KBM-7 (cell line): ENCODE measurements at regions not wholly inside any gene's neighbourhood (a gene's known extent, or its start where the extent isn't known, plus 50 kb on each side); places are given as distances from the start of the nearest gene placed in this dataset.

ENCODE experiments used
- DNase-seq: peaks from one replicate; pipeline ENCODE4 v3.0.0-alpha.2; 2015
- in situ Hi-C: fragments of 300-500 bp; cut with MboI; formaldehyde crosslinking; loops from 2 replicates; pipeline ENCODE4 v1.14.3; 2020; ENCODE audit warnings: low sequenced_read_pairs, low pct_unique_long_range_greater_than_20kb, mixed read lengths

DNA sequence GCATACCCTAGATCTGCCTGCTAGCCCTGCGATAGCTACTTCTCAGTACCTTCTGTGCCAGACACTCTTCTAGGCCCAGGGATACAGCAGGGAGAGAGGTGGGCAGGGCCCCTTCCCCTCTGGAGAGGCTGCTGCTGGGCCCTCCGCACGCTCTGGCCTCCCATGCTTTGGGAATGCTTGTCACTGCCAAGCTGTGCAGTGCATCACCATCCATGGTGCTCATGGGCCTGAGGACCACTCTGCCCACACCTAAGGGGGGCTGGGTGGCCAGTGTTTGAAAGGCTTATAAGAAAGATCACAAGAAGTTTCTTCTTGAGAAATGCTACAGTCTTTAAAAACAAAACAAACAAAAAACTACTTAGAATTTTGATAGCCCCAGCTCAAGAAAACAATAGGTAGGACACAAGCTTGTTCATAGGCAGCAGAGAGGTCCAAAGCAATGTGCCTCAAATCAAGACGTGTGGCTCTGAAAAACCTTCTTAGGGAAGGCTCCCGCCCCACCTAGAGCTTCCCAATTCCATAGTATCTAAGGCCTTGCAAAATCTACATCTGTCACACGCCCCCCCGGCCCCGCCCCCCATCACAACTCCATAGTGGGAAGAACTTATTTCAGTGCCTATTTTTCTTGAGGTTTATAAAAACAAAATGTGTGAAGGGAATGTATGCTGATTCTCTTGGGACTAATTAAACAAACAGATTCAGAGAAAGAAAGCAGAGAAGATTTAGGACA is 145.8 kb downstream of the TM9SF2 start:
- no peak for DNase-seq
- in situ Hi-C loops = no loop called here

DNA sequence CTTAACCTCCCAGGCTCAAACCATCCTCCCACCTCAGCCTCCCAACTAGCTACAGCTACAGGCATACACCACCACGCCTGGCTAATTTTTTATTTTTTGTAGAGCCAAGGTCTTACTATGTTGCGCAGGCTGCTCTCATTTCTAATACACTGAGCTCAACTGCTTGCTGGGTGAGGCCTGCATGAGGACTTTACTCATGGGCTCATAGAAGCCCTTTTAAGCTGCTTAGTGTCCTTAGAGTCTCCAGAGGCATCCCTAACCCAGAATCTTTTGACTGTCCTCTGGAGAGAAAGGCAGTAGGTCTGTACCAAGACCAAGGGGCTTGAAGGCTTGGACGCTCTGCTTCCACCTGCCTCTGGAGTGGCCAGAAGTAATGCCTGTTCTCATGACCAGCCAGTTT is 141.6 kb downstream of the TM9SF2 start:
- no peak for DNase-seq
- in situ Hi-C loops = no loop called here

- no peak for DNase-seq
- in situ Hi-C loops = no loop called here
These were observed 140.7 kb downstream of the TM9SF2 start for GRCh38 chr13:99642006-99642405.

DNA sequence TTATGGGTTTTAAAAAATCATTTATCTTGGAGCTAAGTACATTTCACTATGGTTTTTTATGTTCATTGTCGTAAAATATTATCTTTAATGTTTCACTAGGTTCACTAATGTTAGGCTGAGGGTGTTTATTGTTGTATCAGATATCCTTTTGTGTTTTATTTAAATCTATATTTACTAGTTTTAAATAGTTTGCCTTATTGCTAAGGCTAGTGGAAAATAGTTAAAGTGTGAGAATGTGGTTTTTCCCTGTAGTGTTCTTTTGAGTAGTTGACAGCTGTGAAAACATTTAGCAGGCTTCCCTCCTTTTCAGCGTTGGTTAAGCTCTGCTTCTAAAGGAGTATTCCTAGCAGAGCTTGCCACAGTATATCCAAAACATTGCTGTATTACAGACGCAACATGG is 139.0 kb downstream of the TM9SF2 start:
- DNase-seq = no peak
- in situ Hi-C loops = no loop called here

DNA sequence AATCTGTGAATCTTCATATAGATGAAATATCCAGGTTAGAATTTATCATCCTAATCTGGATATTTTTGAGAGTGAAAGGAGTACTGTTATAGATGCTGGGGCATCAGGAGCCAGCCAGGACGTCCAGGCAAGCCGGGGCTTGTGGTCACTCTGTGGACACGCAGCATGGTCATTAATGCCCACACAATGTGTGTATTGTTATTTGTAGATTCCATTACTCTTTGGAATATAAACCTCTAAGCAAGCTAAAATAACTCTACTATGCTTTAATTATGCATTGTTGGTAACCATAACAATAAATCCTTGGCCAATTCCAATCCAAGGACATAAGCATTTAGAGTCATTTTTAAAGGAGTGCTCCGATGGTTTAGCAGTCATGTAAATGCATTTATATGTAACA is 137.9 kb downstream of the TM9SF2 start:
- in situ Hi-C loops = no loop called here
- DNase-seq = no peak

DNA sequence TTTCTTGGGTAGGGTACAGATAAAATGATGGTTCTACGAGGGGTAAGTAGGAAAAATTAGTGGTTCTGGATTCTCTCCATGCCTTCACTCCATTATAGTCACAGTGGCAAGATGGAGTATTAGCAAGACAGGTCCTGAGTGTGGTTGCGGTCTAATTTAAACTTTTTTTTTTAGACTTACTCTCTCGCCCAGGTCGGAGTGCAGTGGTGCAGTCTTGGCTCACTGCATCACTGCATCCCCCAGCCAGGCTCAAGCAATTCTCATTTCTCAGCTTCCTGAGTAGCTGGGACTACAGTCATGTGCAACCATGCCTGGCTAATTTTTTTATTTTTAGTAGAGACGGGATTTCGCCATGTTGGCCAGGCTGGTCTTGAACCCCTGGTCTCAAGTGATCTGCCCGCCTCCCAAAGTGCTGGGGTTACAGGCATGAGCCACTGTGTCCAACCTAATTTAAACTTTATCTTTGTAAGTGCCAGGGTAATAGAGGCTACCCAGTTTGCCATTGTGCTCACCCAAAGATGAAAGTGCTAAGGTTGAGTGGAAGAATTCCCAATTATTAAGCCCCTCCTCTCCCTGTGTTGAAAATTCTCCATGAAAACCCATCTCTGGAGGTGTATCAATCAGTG is 135.6 kb downstream of the TM9SF2 start:
- in situ Hi-C loops = no loop called here
- DNase-seq = no peak

DNA sequence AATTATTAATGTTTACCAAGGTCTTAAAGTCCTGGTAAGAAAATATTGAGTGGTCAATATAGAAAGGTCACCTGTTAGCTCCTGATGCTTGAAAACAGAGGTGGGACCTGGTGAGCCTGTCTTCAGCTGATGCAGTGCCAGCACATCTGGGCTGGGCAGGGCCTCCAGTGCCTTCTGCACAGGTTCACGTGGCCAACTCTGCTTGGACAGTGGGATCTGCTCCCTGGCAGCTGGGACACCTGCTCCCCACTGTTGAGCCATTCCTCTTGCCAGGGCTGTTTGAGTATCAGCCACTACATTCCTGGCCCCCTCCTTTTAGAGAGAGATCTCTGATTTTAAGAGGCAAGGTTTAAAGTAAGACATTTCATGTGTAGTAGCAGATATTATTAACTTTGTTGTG is 135.0 kb downstream of the TM9SF2 start:
- in situ Hi-C loops = no loop called here
- DNase-seq = no peak

DNA sequence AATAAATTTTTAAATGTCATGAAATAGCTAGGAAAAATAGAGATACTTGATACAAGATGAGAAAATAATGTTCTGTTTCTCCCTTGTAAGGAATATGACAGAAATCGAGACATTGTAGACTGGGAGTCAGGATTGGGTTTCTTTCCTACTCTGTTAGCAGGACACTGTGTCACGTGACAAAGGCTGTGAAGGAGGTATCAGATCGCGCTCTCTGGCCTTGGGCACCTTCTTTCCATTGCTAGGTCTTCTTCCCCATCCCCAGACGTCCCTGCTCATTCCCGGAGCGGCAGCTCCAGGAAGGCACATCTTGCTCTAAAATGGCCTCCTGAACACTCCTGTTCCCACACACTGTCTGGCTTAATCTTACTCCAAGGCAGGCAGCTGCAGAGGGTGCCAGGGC is 133.4 kb downstream of the TM9SF2 start:
- in situ Hi-C loops = no loop called here
- DNase-seq = no peak

DNA sequence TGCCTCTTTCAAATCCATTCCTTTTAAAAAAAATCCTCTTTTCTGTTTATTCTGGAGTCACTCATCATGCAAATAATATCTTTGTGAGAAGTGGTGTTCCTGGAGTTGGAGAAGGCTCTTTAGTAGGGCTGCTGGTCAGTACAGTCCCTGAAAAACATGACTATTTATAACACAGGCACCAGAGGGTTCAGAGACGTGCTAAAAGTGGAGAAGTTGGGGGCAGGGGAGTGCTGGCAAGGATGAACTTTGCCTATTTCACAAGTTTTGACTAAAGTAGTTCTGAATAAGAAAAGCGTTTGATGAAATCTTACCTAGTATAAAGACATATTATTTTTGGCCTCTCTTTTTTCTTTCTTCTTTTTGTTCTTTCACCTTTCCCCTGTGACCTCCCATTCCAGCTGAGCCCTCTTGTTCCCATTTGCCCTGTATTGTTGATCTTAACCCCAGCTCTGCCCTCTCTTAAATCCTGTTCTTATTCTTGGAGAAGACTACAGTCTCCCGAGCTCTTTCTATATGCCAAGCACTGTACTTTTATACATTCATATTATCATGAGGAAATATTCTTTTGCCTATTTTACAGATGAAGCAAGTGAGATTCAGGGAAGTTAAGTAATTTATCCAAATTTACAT is 129.1 kb downstream of the TM9SF2 start:
- in situ Hi-C loops = no loop called here
- no peak for DNase-seq

DNA sequence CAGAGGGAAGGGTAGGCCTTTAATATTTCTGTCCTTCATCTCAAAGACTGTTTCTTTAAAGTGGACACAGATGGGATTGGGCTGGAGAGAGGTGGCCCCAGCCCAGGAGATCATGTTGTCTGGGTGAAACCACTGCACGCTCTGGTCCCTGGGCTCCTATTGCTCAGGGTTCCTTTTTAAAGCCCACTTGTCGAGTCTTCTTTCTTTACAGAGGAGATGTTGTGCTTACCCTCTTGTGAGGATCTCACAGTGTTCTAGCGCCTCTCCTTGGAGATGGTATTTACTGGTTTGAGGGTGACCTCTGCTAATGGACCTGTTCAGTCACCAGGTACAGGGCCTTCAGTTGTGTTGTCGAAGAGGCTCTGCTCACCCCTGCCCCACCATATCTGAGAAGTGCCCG is 128.4 kb downstream of the TM9SF2 start:
- DNase-seq = no peak
- in situ Hi-C loops = no loop called here

- in situ Hi-C loops = no loop called here
- no peak for DNase-seq
These were observed 127.2 kb downstream of the TM9SF2 start for GRCh38 chr13:99628442-99628841.

DNA sequence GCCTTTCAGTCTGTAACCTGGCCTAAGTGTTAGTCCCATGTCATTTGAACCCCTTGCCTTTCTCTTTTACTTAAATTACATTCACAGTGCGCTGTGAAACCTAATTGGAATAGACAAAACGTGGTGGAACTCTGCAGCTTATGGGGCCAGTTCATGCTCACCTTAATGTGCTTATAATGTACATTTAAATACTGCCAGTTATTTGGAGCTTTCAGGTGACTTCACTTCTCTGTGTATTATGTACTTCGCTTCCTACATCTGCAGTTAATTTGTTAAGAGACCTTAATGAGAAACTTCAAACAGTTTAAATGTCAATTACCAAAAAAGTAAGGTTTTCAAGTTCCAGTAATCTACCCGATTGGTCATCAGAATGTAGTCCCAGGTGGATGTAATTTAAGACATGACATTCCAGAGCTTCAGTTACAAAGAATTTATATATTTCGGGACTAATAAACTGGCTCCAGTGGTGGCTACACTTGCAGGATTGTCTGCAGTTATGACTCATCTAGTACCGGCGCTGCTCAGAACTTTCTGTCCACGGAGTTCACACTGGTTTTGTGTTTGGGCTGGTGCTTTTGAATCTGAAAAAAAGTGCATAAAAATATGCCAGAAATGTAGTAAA is 125.3 kb downstream of the TM9SF2 start:
- in situ Hi-C loops = no loop called here
- no peak for DNase-seq

- DNase-seq = no peak
- in situ Hi-C loops = no loop called here
These were observed 123.8 kb downstream of the TM9SF2 start for GRCh38 chr13:99624936-99625540.

DNA sequence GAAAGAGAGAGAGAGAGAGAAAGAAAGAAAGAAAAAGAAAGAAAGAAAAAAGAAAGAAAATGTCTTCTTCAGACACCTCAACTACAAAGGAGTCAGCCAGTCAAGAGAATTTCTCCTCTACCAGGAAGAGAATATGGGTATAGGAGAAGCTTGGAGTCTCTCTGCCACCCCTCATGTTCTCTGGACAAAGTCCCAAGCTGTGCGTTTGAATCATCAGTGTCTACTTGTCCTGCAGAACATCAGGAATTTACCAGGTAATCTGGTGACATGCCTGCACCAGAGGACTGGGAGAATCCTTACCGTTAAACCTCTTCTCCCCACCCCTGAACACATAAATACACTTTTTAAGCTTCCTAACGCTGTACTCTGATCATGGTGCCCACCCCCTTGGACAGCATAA is 119.5 kb downstream of the TM9SF2 start:
- in situ Hi-C loops = no loop called here

DNA sequence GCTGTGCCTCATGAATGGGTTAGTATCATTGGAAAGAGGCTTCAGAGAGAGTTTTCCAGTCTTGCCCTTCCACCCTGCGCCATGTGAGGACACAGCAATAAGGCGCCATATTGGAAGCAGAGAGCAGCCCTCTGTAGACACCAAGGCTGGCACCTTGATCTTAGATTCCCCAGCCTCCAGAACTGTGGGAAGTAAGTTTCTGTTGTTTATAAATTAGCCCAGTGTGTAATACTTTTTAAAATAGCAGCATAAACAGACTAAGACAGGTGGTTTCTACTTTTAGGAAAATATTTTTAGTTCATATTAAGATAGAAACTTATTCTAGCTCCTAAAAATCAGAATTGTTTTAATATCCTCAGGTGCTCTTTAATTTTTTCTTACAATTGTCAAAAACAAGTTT is 117.9 kb downstream of the TM9SF2 start:
- DNase-seq = no peak

More for the DNA sequence above, 119.5 kb downstream of the TM9SF2 start:
- no peak for DNase-seq

DNA sequence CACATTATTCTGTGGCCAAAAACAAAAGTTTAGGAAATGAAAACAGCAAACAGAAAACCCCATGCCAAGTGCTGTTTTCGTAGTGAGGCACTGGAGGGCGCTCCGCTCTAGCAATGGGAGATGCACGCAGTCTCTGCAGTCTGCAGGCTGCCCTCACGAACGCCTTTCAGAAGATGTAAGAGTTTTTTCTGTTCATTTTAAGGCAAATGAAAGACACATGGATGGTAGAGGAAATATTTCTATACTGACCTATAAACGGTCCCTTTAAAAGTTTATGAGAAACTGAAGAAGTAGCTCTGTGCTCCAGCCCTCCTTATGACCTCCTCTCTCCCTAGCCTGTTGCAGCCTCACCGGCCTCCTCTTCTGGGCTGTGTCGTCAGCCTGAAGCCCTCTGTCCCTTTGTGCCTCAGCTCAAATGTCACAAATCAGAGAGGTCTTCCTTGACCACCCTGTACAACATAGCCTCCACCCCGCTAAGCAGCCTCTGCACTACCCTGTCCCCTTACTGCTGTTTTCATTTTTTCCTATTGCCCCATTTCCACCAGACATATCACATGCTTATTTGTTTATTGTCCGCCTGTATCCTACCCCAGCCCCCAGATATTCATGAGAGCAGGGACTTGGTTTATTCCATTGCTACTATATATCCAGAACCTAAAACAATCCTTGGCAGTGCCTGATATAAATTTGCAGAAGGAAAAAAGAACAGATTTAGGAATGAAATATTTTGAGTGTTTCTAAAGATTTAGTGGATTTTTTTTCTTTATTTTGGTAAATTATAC is 116.4 kb downstream of the TM9SF2 start:
- in situ Hi-C loops = no loop called here
- peak; percentile 46 for DNase-seq

More for the DNA sequence above, 117.9 kb downstream of the TM9SF2 start:
- in situ Hi-C loops = no loop called here

- peak; percentile 47 for DNase-seq
- in situ Hi-C loops = no loop called here
These were observed 113.2 kb downstream of the TM9SF2 start for GRCh38 chr13:99614465-99614885.
